H1 (cell line): ENCODE measurements at regions not wholly inside any gene's neighbourhood (a gene's known extent, or its start where the extent isn't known, plus 50 kb on each side); places are given as distances from the start of the nearest gene placed in this dataset.

Experiments
- CTCF ChIA-PET: fragments of 300-600 bp; sonication (Branson Sonifier 250); formaldehyde crosslinking; loops from one replicate; lab custom pipeline; 2021; ENCODE audit not compliant: partially characterized antibody; lab: Charles Lee
- POLR2A ChIA-PET: fragments of 300-600 bp; sonication (Branson Sonifier 250); formaldehyde crosslinking; loops from one replicate; lab custom pipeline; 2021; ENCODE audit warnings: inconsistent platforms; ENCODE audit not compliant: partially characterized antibody; lab: Charles Lee
- DNase-seq, 2 experiments: peaks; one replicate each; pipeline versions ENCODE4 v3.0.0 to v3.0.0-alpha.2; 2010 to 2022; ENCODE audit warnings: low spot score in 2 of 2, low read depth in 1 of 2, mixed read lengths in 1 of 2
- FAIRE-seq: peaks from 2 replicates; lab custom pipeline; 2011; peaks lifted over from hg19 to GRCh38; lab: Jason Lieb, UNC
- H2AFZ ChIP-seq: 2 replicates; pipeline ENCODE4 v1.8.1; 2012; ENCODE audit warnings: low read length, inconsistent platforms
- H2AK5ac ChIP-seq: 2 replicates; pipeline ENCODE4 v1.6.1; 2013; ENCODE audit warnings: low read depth, low read length
- H2BK120ac ChIP-seq: replicated peaks from 2 replicates; pipeline ENCODE3; 2013; ENCODE audit warnings: low read depth, low read length, inconsistent platforms
- H2BK12ac ChIP-seq: 2 replicates; pipeline ENCODE4 v1.6.1; 2013; ENCODE audit warnings: low read depth, low read length
- H2BK15ac ChIP-seq: 2 replicates; pipeline ENCODE4 v1.6.1; 2013; ENCODE audit warnings: low read length
- H2BK20ac ChIP-seq: 2 replicates; pipeline ENCODE4 v1.6.1; 2013; ENCODE audit warnings: low read length
- H2BK5ac ChIP-seq: 2 replicates; pipeline ENCODE4 v1.6.1; 2013; ENCODE audit warnings: low read depth, low read length
- H3K14ac ChIP-seq: 2 replicates; pipeline ENCODE4 v1.6.1; 2013; ENCODE audit warnings: inconsistent platforms; ENCODE audit not compliant: insufficient read length
- H3K18ac ChIP-seq: 2 replicates; pipeline ENCODE4 v1.6.1; 2013; ENCODE audit warnings: low read length; ENCODE audit errors: extremely low read depth
- H3K23ac ChIP-seq: 2 replicates; pipeline ENCODE4 v1.6.1; 2013; ENCODE audit warnings: inconsistent platforms; ENCODE audit not compliant: insufficient read length
- H3K23me2 ChIP-seq: 2 replicates; pipeline ENCODE4 v1.6.1; 2013; ENCODE audit warnings: low read depth, low read length
- H3K27ac ChIP-seq: 2 replicates; pipeline ENCODE4 v1.6.1; 2011; ENCODE audit warnings: low read depth, low read length, inconsistent platforms
- H3K27me3 ChIP-seq, 4 experiments: replicated peaks in 1 of 4; 1 replicate in 1 of 4; 2 replicates in 3 of 4; pipeline versions ENCODE4 v1.6.1 to v1.8.1; 2011 to 2013; ENCODE audit warnings: low read length in 3 of 4, mild to moderate bottlenecking in 3 of 4, inconsistent platforms in 2 of 4, mixed read lengths in 2 of 4, moderate library complexity in 1 of 4; ENCODE audit not compliant: control insufficient read depth in 3 of 4, insufficient read depth in 3 of 4; ENCODE audit errors: extremely low read depth in 1 of 4
- H3K36me3 ChIP-seq, 4 experiments: 2 replicates each; pipeline versions ENCODE4 v1.6.1 to v1.8.1; 2011 to 2013; ENCODE audit warnings: mild to moderate bottlenecking in 4 of 4, low read length in 3 of 4, moderate library complexity in 2 of 4, control low read depth in 1 of 4, inconsistent platforms in 1 of 4; ENCODE audit not compliant: insufficient read depth in 4 of 4, control insufficient read depth in 2 of 4
- H3K4ac ChIP-seq: replicated peaks from 2 replicates; pipeline ENCODE3; 2013; ENCODE audit warnings: low read length, low read depth, mixed read lengths, inconsistent platforms; ENCODE audit not compliant: insufficient read length
- H3K4me1 ChIP-seq, 4 experiments: replicated peaks in 1 of 4; 1 replicate in 1 of 4; 2 replicates in 3 of 4; pipeline versions ENCODE4 v1.6.1 to v1.8.1; 2011 to 2013; ENCODE audit warnings: low read length in 3 of 4, inconsistent platforms in 2 of 4, mixed read lengths in 1 of 4; ENCODE audit not compliant: insufficient read depth in 4 of 4, control insufficient read depth in 3 of 4
- H3K4me2 ChIP-seq, 2 experiments: 2 replicates each; pipeline versions ENCODE4 v1.6.1 to v1.8.1; 2011 to 2013; ENCODE audit warnings: low read depth in 2 of 2, low read length in 2 of 2, control low read depth in 1 of 2, inconsistent platforms in 1 of 2, mild to moderate bottlenecking in 1 of 2; ENCODE audit not compliant: insufficient read depth in 1 of 2
- H3K4me3 ChIP-seq, 4 experiments: fragments of 200-600, 300-600 bp in 1 of 4; sonication (generic), shearing (Covaris generic), sonication (Bioruptor Twin) in 1 of 4; 2 replicates each; pipeline versions ENCODE4 v1.5.1 to v1.8.1; 2011 to 2016; ENCODE audit warnings: low read length in 4 of 4, low read depth in 3 of 4, control low read depth in 2 of 4, inconsistent platforms in 2 of 4, mild to moderate bottlenecking in 2 of 4, mixed read lengths in 1 of 4, moderate library complexity in 1 of 4; ENCODE audit not compliant: insufficient read depth in 2 of 4; ENCODE audit errors: extremely low read depth in 1 of 4
- H3K56ac ChIP-seq: replicated peaks from 2 replicates; pipeline ENCODE3; 2013; ENCODE audit warnings: low read depth, mild to moderate bottlenecking, mixed read lengths, low read length, inconsistent platforms; ENCODE audit not compliant: insufficient read length
- H3K79me1 ChIP-seq: 2 replicates; pipeline ENCODE4 v1.6.1; 2013; ENCODE audit warnings: low read depth, low read length, control low read depth
- H3K79me2 ChIP-seq, 2 experiments: 2 replicates each; pipeline versions ENCODE4 v1.6.1 to v1.8.1; 2012 to 2013; ENCODE audit warnings: low read length in 2 of 2, mild to moderate bottlenecking in 2 of 2, inconsistent platforms in 1 of 2; ENCODE audit not compliant: insufficient read depth in 2 of 2, control insufficient read depth in 1 of 2
- H3K9ac ChIP-seq, 4 experiments: replicated peaks in 1 of 4; 1 replicate in 1 of 4; 2 replicates in 3 of 4; pipeline versions ENCODE4 v1.6.1 to v1.8.1; 2011 to 2013; ENCODE audit warnings: low read depth in 3 of 4, low read length in 3 of 4, control low read depth in 2 of 4, mild to moderate bottlenecking in 2 of 4, moderate library complexity in 2 of 4, inconsistent platforms in 1 of 4; ENCODE audit errors: extremely low read depth in 1 of 4
- H3K9me3 ChIP-seq, 2 experiments: 2 replicates each; pipeline versions ENCODE4 v1.6.1 to v1.8.1; 2012 to 2013; ENCODE audit warnings: mild to moderate bottlenecking in 2 of 2, moderate library complexity in 2 of 2, control low read depth in 1 of 2, inconsistent platforms in 1 of 2, low read depth in 1 of 2, low read length in 1 of 2, mixed read lengths in 1 of 2; ENCODE audit not compliant: insufficient read depth in 2 of 2
- H4K20me1 ChIP-seq, 2 experiments: replicated peaks in 1 of 2; 2 replicates each; pipeline versions ENCODE3 to v1.8.1; 2011 to 2013; ENCODE audit warnings: inconsistent platforms in 2 of 2, low read length in 2 of 2, mild to moderate bottlenecking in 1 of 2; ENCODE audit not compliant: insufficient read depth in 2 of 2, control insufficient read depth in 1 of 2
- H4K5ac ChIP-seq: 2 replicates; pipeline ENCODE4 v1.6.1; 2013; ENCODE audit warnings: low read length, low read depth, mixed read lengths, inconsistent platforms; ENCODE audit not compliant: insufficient read length
- H4K8ac ChIP-seq: 2 replicates; pipeline ENCODE4 v1.8.0; 2013; ENCODE audit warnings: mild to moderate bottlenecking, moderate library complexity, low read length, inconsistent platforms; ENCODE audit not compliant: insufficient read depth; ENCODE audit errors: extremely low read depth
- H4K91ac ChIP-seq: replicated peaks from 2 replicates; pipeline ENCODE3; 2013; ENCODE audit warnings: low read length, mixed read lengths, inconsistent platforms; ENCODE audit not compliant: insufficient read length
- GABPA ChIP-seq: IDR thresholded peaks from 2 replicates; pipeline ENCODE4 v1.6.1; 2011; ENCODE audit warnings: mild to moderate bottlenecking, low read length, moderate library complexity, borderline replicate concordance; ENCODE audit not compliant: insufficient read depth
- POU5F1 ChIP-seq: IDR thresholded peaks from 2 replicates; pipeline ENCODE4 v1.6.1; 2011; ENCODE audit warnings: low read depth, mild to moderate bottlenecking, low read length, moderate library complexity
- RBBP5 ChIP-seq: IDR thresholded peaks from 2 replicates; pipeline ENCODE4 v1.7.1; 2012; ENCODE audit warnings: low read depth, mild to moderate bottlenecking, inconsistent platforms, low read length, moderate library complexity, borderline replicate concordance
- WGBS, 2 experiments: shearing (Covaris generic) in 1 of 2; methylation state at CpG; one replicate each; pipeline versions ENCODE4 v1.1.6 to v1.1.7; 2013 to 2015; ENCODE audit warnings: low lambda C conversion rate in 2 of 2, mixed read lengths in 2 of 2, inconsistent platforms in 1 of 2, low coverage in 1 of 2, missing lambda C conversion rate in 1 of 2; ENCODE audit not compliant: insufficient replicate concordance in 2 of 2, insufficient coverage in 1 of 2, insufficient read length in 1 of 2; ENCODE audit errors: extremely low coverage in 1 of 2, missing lambda C conversion rate in 1 of 2; 5-methylcytosine and 5-hydroxymethylcytosine counted together
- TF ChIP-seq, protein P1 (sequence below): IDR thresholded peaks from 2 replicates; pipeline ENCODE4 v1.6.1; 2012; ENCODE audit warnings: inconsistent platforms

DNA sequence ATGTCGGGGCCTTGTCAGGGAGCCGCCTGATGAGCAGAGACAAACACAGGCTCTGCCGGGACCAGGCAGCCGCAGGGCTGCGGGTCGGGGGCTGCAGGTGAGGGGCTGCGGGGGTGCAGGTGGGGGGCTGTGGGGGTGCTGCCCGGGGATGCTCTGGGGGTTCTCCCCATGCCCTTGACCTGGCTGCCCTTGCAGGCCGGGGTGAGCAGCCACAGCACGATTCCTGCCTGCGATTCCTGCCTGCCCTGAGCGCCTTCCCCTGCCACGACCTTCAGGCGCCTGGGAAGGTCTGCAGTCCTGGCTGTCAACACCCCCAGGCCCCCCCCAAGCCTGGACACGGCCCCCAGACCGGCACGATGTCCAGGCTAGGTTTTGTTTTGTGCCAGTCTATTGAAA, 106.3 kb downstream of the FAM53A start:
- no peak overlapping the region for H2AK5ac ChIP-seq
- 71% methylated on average over 11 of the region's 17 CpGs; no CpG with 5 or more reads in 1 of the 2 experiments for WGBS, 2 experiments
- CTCF ChIA-PET, result interaction anchor here (1.0 kb wide), 2 partner anchors 197 to 222 kb away, joined by 3 read pairs; no protein-coding TSS in a partner anchor
- no peak overlapping the region for H4K5ac ChIP-seq
- no peak overlapping the region for H3K23ac ChIP-seq
- no peak overlapping the region for H3K27ac ChIP-seq
- peaks cover 0 to 2% of the 10 kb centered on the region in 2 experiments for H4K20me1 ChIP-seq
- H3K79me1 ChIP-seq, result peaks cover under 1% of the 10 kb centered on the region; the same call in 1 of the 2 replicates
- H3K4ac ChIP-seq, result no peak overlapping the region
- no peak overlapping the region for H2BK15ac ChIP-seq
- no peak overlapping the region for H3K56ac ChIP-seq
- no peak overlapping the region for H3K9ac ChIP-seq
- no peaks in the 10 kb centered on the region for H3K79me2 ChIP-seq
- H3K36me3 ChIP-seq, result no peaks in the 10 kb centered on the region
- no peak for DNase-seq
- H3K4me3 ChIP-seq, result peak overlapping the region in 1 of 4 experiments; percentile 55; a peak in 3 of 8 replicates
- H2BK5ac ChIP-seq, result peak overlapping the region; percentile 94; the same call in 1 of the 2 replicates
- no peak overlapping the region for H2AFZ ChIP-seq
- no peak overlapping the region for H2BK120ac ChIP-seq
- no peak for FAIRE-seq
- 0 out of 2 replicates have a peak overlapping the region, but pooled peaks have one; percentile 95 for H2BK12ac ChIP-seq
- H4K91ac ChIP-seq, result peak overlapping the region; percentile 97
- H3K9me3 ChIP-seq, result no peaks in the 10 kb centered on the region
- no peak overlapping the region for H2BK20ac ChIP-seq
- H3K14ac ChIP-seq, result no peak overlapping the region
- H3K27me3 ChIP-seq, result no peaks in the 10 kb centered on the region; a peak in 2 of 7 replicates
- no peak overlapping the region for H4K8ac ChIP-seq
- peaks cover 15% of the 10 kb centered on the region; the same call in 1 of the 2 replicates for H3K23me2 ChIP-seq
- peaks cover under 1 to 23% (median 14%) of the 10 kb centered on the region in 4 experiments for H3K4me1 ChIP-seq
- no peak overlapping the region; the same call in 1 of the 2 replicates for H3K18ac ChIP-seq
- peak overlapping the region; percentile 51 to 75 for H3K4me2 ChIP-seq
- POLR2A ChIA-PET, result interaction anchor here (1.0 to 1.2 kb wide), 3 partner anchors 8 to 58 kb away, joined by 3 to 4 read pairs (median 4); no protein-coding TSS in a partner anchor
- TF ChIP-seq, protein P1, sequence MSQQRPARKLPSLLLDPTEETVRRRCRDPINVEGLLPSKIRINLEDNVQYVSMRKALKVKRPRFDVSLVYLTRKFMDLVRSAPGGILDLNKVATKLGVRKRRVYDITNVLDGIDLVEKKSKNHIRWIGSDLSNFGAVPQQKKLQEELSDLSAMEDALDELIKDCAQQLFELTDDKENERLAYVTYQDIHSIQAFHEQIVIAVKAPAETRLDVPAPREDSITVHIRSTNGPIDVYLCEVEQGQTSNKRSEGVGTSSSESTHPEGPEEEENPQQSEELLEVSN, result no peak
- TF ChIP-seq POU5F1, result no peak
- no peak for TF ChIP-seq GABPA
- TF ChIP-seq RBBP5, result no peak
